Panc1 (cell line): ENCODE measurements at regions not wholly inside any gene's neighbourhood (a gene's known extent, or its start where the extent isn't known, plus 50 kb on each side); places are given as distances from the start of the nearest gene placed in this dataset.

Source experiments
- ATAC-seq: fragments of 200-7000 bp; cut with Tn5 transposase; 2 replicates; pipeline ENCODE4 v1.9.1; 2020; ENCODE audit warnings: mild to moderate bottlenecking, moderate library complexity
- BruUV-seq: library from RNA; stranded (reverse); fragments of 400-500 nt; replicated peaks from 2 replicates; lab custom pipeline; 2021; lab: Mats Ljungman, UMichigan
- CTCF ChIA-PET: fragments of 300-600 bp; sonication (Branson Sonifier 250); formaldehyde crosslinking; loops from one replicate; lab custom pipeline; 2022; ENCODE audit warnings: antibody characterized with exemption; lab: Charles Lee
- POLR2A ChIA-PET: fragments of 300-600 bp; sonication (Branson Sonifier 250); formaldehyde crosslinking; loops from one replicate; lab custom pipeline; 2022; ENCODE audit warnings: antibody characterized with exemption; lab: Charles Lee
- DNase-seq: peaks from one replicate; pipeline ENCODE4 v3.0.0-alpha.2; 2010; ENCODE audit warnings: low read depth, low spot score
- H3K27ac ChIP-seq: 2 replicates; pipeline ENCODE4 v1.5.1; 2011; ENCODE audit warnings: mild to moderate bottlenecking, low read length, inconsistent platforms
- H3K27me3 ChIP-seq: fragments of 200-500 bp; sonication (Bioruptor generic); 2 replicates; pipeline ENCODE4 v1.6.0; 2014; ENCODE audit warnings: low read length, inconsistent platforms; ENCODE audit not compliant: control insufficient read depth, insufficient read depth
- H3K36me3 ChIP-seq: fragments of 200-500 bp; sonication (Bioruptor generic); 2 replicates; pipeline ENCODE4 v1.5.1; 2014; ENCODE audit warnings: inconsistent platforms, mild to moderate bottlenecking, low read length, moderate library complexity; ENCODE audit not compliant: control insufficient read depth, insufficient read depth
- H3K4me1 ChIP-seq: 2 replicates; pipeline ENCODE4 v1.5.1; 2011; ENCODE audit warnings: inconsistent platforms, mild to moderate bottlenecking, low read length, moderate library complexity; ENCODE audit not compliant: control insufficient read depth, insufficient read depth
- H3K4me3 ChIP-seq, 2 experiments: 2 replicates each; pipeline ENCODE4 v1.5.1; 2011 to 2012; ENCODE audit warnings: low read depth in 2 of 2, low read length in 2 of 2, mild to moderate bottlenecking in 2 of 2, inconsistent platforms in 1 of 2, moderate library complexity in 1 of 2
- H3K9me3 ChIP-seq: fragments of 200-500 bp; sonication (Bioruptor generic); 2 replicates; pipeline ENCODE4 v1.5.1; 2014; ENCODE audit warnings: low read depth, mild to moderate bottlenecking, inconsistent platforms, low read length, moderate library complexity; ENCODE audit not compliant: control insufficient read depth, insufficient read depth
- POLR2AphosphoS5 ChIP-seq: IDR thresholded peaks from 2 replicates; pipeline ENCODE4 v1.6.1; 2012; ENCODE audit warnings: mild to moderate bottlenecking, low read depth, low read length, moderate library complexity
- SIN3A ChIP-seq: IDR thresholded peaks from 2 replicates; pipeline ENCODE4 v1.6.1; 2012; ENCODE audit warnings: low read depth, mild to moderate bottlenecking, low read length, moderate library complexity, borderline replicate concordance; ENCODE audit not compliant: insufficient read depth
- TCF7L2 ChIP-seq: IDR thresholded peaks from 2 replicates; pipeline ENCODE4 v1.6.1; 2011; ENCODE audit warnings: mild to moderate bottlenecking, low read depth, low read length, inconsistent platforms
- in situ Hi-C: cut with HindIII; loops from 2 replicates; pipeline ENCODE4 v1.10.0; 2016; ENCODE audit warnings: low sequenced_read_pairs, low pct_unique_long_range_greater_than_20kb
- intact Hi-C: fragments of 100-400 bp; cut with micrococcal nuclease; formaldehyde crosslinking; loops from one replicate; pipeline ENCODE4 v1.10.0; 2022; ENCODE audit not compliant: unreplicated experiment
- TF ChIP-seq, protein P1 (sequence below): fragments of 450-650 bp; IDR thresholded peaks from 2 replicates; pipeline ENCODE4 v1.5.1; 2017; ENCODE audit warnings: mild to moderate bottlenecking
- TF ChIP-seq, protein P2 (sequence below), 2 experiments: IDR thresholded peaks; 2 replicates each; pipeline ENCODE4 v1.6.1; 2011 to 2012; ENCODE audit warnings: low read depth in 2 of 2, control low read depth in 1 of 2, low read length in 1 of 2, mild to moderate bottlenecking in 1 of 2, moderate library complexity in 1 of 2; ENCODE audit not compliant: insufficient read depth in 1 of 2

DNA sequence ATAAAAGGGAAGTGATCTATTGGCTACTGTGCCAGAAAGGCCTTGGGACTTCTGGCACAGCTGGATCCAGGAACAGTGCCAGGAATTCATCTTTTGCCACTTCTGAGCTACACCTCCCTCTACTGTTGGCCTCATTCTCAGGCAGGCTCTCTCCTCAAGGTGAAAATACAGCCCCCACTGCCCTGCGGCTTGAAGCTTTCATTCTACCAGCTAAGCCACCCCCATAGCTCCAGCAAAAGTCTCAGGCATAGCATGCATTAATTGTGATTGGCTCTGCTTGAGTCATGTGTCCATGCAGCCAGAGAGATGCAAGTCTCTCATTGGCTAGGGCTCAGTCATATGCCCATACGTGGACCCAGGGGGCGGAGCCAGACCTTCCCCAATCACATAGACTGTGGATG lies 142.4 kb downstream of the TPRA1 start:
- no TSS peak for BruUV-seq
- H3K27ac ChIP-seq, result no peak overlapping the region
- in situ Hi-C loops, result no loop called here
- POLR2A ChIA-PET, result no interaction called here
- H3K9me3 ChIP-seq, result no peaks in the 10 kb centered on the region
- peaks cover 5% of the 10 kb centered on the region; the same call in 1 of the 2 replicates for H3K27me3 ChIP-seq
- DNase-seq (no peak), ATAC-seq (0 out of 2 replicates have a peak, but pooled peaks have one; percentile 18)
- TF ChIP-seq SIN3A (no peak), POLR2AphosphoS5 (no peak), TCF7L2 (no peak)
- TF ChIP-seq, protein P1, sequence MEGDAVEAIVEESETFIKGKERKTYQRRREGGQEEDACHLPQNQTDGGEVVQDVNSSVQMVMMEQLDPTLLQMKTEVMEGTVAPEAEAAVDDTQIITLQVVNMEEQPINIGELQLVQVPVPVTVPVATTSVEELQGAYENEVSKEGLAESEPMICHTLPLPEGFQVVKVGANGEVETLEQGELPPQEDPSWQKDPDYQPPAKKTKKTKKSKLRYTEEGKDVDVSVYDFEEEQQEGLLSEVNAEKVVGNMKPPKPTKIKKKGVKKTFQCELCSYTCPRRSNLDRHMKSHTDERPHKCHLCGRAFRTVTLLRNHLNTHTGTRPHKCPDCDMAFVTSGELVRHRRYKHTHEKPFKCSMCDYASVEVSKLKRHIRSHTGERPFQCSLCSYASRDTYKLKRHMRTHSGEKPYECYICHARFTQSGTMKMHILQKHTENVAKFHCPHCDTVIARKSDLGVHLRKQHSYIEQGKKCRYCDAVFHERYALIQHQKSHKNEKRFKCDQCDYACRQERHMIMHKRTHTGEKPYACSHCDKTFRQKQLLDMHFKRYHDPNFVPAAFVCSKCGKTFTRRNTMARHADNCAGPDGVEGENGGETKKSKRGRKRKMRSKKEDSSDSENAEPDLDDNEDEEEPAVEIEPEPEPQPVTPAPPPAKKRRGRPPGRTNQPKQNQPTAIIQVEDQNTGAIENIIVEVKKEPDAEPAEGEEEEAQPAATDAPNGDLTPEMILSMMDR, result no peak
- TF ChIP-seq, protein P2, sequence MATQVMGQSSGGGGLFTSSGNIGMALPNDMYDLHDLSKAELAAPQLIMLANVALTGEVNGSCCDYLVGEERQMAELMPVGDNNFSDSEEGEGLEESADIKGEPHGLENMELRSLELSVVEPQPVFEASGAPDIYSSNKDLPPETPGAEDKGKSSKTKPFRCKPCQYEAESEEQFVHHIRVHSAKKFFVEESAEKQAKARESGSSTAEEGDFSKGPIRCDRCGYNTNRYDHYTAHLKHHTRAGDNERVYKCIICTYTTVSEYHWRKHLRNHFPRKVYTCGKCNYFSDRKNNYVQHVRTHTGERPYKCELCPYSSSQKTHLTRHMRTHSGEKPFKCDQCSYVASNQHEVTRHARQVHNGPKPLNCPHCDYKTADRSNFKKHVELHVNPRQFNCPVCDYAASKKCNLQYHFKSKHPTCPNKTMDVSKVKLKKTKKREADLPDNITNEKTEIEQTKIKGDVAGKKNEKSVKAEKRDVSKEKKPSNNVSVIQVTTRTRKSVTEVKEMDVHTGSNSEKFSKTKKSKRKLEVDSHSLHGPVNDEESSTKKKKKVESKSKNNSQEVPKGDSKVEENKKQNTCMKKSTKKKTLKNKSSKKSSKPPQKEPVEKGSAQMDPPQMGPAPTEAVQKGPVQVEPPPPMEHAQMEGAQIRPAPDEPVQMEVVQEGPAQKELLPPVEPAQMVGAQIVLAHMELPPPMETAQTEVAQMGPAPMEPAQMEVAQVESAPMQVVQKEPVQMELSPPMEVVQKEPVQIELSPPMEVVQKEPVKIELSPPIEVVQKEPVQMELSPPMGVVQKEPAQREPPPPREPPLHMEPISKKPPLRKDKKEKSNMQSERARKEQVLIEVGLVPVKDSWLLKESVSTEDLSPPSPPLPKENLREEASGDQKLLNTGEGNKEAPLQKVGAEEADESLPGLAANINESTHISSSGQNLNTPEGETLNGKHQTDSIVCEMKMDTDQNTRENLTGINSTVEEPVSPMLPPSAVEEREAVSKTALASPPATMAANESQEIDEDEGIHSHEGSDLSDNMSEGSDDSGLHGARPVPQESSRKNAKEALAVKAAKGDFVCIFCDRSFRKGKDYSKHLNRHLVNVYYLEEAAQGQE (IDR thresholded peaks at IDR 0.05; ENCODE audit: insufficient read depth in 1 of 2, low read depth in 2 of 2, low read length in 1 of 2), result no peak
- no peaks in the 10 kb centered on the region for H3K36me3 ChIP-seq
- no peak overlapping the region for H3K4me3 ChIP-seq
- CTCF ChIA-PET, result no interaction called here
- no peaks in the 10 kb centered on the region for H3K4me1 ChIP-seq
- intact Hi-C loops, result no loop called here

DNA sequence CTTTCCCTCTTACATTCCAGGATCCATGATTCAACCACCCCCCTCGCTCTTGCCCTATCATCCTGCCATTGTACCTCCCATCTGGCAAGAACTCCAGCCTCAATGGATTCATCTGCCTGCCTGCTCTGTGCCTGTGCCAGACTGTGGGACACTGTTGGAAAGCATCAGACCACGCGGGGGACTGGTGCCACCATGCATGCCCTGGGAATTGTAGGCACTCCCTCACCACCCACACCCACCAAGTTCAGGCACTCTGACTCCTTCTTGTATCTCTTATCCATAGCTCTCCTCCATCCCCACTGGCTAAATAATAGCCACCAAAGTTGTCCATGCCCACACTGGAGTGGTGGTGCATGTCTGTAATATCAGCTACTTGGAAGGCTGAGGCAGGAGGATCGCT lies 143.8 kb downstream of the TPRA1 start:
- Histone ChIP-seq H3K27me3 (peaks cover 5% of the 10 kb centered on the region; the same call in 1 of the 2 replicates), H3K9me3 (no peaks in the 10 kb centered on the region), H3K36me3 (no peaks in the 10 kb centered on the region), H3K4me3 (no peak overlapping the region), H3K27ac (no peak overlapping the region), H3K4me1 (no peaks in the 10 kb centered on the region)
- intact Hi-C loops (no loop called here), in situ Hi-C loops (no loop called here)
- ChIA-PET CTCF (no interaction called here), POLR2A (no interaction called here)
- no peak for DNase-seq
- ATAC-seq, result no peak
- no TSS peak for BruUV-seq
- TF ChIP-seq TCF7L2, result no peak
- no peak for TF ChIP-seq POLR2AphosphoS5
- TF ChIP-seq, protein P1, result no peak
- TF ChIP-seq, protein P2 (IDR thresholded peaks at IDR 0.05; ENCODE audit: insufficient read depth in 1 of 2, low read depth in 2 of 2, low read length in 1 of 2), result no peak
